ENCODE measurements at regions not wholly inside any gene's neighbourhood (a gene's known extent, or its start where the extent isn't known, plus 50 kb on each side); places are given as distances from the start of the nearest gene placed in this dataset.

DNA sequence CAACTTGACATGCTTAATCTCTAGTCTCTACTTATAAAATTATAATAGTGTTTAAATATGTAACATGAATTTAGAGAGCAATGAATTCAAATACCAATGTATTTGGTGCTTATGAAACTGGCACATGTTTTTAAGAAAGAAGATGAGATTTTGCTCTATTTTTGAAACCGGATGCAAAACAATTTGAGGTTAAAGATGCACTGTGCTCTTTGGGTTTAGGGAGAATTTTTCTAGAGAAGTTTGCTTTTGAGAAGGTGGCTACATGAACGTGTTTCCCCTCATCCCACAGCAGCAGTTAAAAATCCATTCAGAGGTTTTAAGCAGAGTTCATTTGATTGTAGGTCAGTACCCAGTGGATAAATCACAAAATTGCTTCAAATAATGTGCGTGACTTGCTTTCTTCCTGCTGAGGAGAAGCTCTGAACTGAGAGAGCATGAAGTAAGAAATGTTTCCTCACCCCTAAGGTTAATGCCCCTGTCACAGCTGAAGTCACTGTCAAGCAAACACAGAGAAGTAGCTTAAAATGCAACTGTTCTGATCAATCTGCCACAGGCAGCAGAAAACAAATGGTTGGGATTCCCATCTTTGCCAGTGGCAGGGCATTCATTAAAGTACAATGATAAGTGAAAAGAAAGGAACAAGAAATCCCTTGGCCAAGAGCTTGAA lies 241.9 kb upstream of the SYT1 start:
- TF ChIP-seq CTCF (IDR thresholded peaks at IDR 0.05; ENCODE audit: poor library complexity), result no peak
- no peak for TF ChIP-seq EZH2phosphoT487 (IDR thresholded peaks at IDR 0.05; ENCODE audit: low read depth, severe bottlenecking, unreplicated experiment)

All from hepatocyte (in vitro differentiated cells).